Stimulated activated naive CD8-positive, alpha-beta T cell treated with anti-CD3 and anti-CD28 coated beads, Interleukin-15, Interleukin-2, amounts not matched to agents 100 ng/mL and 50 ng/mL, for 24 hours (primary cell): ENCODE measurements at regions not wholly inside any gene's neighbourhood (a gene's known extent, or its start where the extent isn't known, plus 50 kb on each side); places are given as distances from the start of the nearest gene placed in this dataset.
"Not testable (repeated sequence)": the region's sequence is repeated elsewhere in the genome, so short reads cannot be mapped to it uniquely, and the experiment has no call there.

Experiments used
- H3K27ac Mint-ChIP-seq: one replicate; pipeline ENCODE4 v1.8.0; 2021; ENCODE audit warnings: mild to moderate bottlenecking, mixed read lengths
- H3K27me3 Mint-ChIP-seq: one replicate; pipeline ENCODE4 v1.8.0; 2021; ENCODE audit warnings: mixed read lengths
- H3K36me3 Mint-ChIP-seq: one replicate; pipeline ENCODE4 v1.8.0; 2021; ENCODE audit warnings: low read depth, mixed read lengths
- H3K4me1 Mint-ChIP-seq: one replicate; pipeline ENCODE4 v1.8.0; 2021; ENCODE audit warnings: low read depth, mixed read lengths
- H3K4me3 Mint-ChIP-seq: one replicate; pipeline ENCODE4 v1.8.0; 2021; ENCODE audit warnings: mild to moderate bottlenecking, mixed read lengths
- H3K9me3 Mint-ChIP-seq: one replicate; pipeline ENCODE4 v1.8.0; 2021; ENCODE audit warnings: mixed read lengths

DNA sequence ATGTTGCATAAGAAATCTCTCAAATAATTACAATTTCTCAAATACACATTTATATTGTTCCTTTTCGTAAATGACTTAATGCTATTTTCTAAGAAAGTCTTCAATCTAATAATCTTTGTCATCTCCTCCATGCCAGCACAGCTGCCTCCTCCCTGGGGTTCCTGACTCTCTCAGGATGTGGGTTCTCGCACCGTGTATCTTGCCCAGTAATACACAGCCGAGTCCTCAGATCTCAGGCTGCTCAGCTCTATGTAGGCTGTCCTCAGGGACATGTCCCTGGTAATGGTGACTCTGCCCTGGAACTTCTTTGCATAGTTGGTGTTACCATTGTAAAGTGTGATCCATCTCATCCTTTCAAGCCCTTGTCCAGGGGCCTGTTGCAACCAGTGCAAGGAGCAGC, 1177.3 kb downstream of the TMEM121 start:
- not testable (repeated sequence) for H3K27ac Mint-ChIP-seq, H3K4me1 Mint-ChIP-seq, H3K36me3 Mint-ChIP-seq, H3K4me3 Mint-ChIP-seq, H3K9me3 Mint-ChIP-seq, H3K27me3 Mint-ChIP-seq

DNA sequence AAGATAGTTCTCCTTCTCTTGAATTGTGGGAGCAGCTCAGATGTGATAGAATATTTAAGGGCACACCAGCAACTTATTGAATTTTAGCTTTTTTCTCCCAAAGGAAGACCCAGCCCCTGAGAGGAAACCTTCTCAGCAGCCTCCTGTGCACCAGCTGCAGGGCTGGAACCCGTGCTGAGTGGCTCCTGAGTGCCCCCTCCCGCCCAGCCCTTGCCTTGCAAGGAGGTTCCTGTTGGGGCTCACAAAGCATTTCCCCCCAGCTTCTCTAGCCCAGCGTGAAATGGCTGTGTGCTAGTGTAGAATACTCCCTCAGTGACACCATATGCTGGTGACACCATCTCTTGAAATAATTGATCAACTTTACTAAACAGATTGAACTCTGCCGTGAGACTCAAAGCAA, 1180.1 kb downstream of the TMEM121 start:
- H3K4me3 Mint-ChIP-seq, H3K36me3 Mint-ChIP-seq: not testable (repeated sequence)

DNA sequence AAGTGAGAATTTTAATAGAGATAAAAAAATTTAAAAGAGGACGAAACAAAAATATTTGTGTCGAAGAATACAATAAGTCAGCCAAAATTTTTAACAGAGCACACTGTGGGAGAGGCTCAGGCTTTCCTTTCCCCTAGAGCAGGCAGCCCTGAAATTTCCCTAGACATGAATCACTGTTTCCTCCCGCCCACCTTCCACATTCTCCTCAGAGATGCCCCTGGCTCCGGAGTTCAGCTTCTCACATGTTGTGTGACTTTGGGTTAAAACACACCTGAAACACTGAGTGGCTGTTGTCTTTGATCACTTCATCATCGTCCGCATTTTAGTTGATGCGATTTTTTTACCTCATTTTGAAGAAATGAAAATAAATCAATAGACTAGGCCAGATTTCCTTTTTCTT, 1183.8 kb downstream of the TMEM121 start:
- not testable (repeated sequence) for H3K27me3 Mint-ChIP-seq

More for the DNA sequence above, 1180.1 kb downstream of the TMEM121 start:
- not testable (repeated sequence) for H3K9me3 Mint-ChIP-seq, H3K4me1 Mint-ChIP-seq, H3K27me3 Mint-ChIP-seq, H3K27ac Mint-ChIP-seq

DNA sequence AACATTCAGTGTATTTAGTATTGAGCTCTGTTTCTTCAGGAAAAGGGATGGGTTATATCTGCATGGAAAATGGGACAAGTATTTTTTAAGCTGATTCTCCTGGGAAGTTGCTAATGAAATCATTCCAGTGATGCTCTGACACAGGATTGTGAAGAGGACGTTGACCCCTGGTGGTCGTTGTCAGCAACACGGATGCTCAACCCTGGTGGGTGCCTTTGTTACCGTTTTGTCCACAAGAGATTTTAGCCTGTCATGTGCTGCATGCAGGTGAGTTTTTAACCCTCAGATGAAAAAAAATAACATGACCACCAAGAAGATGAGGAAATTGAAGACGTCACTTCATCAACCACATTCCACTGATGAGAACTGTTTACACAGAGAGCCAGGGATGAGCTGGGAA, 1186.1 kb downstream of the TMEM121 start:
- not testable (repeated sequence) for H3K27me3 Mint-ChIP-seq, H3K27ac Mint-ChIP-seq, H3K4me3 Mint-ChIP-seq, H3K4me1 Mint-ChIP-seq, H3K36me3 Mint-ChIP-seq, H3K9me3 Mint-ChIP-seq

More for the DNA sequence above, 1183.8 kb downstream of the TMEM121 start:
- H3K27ac Mint-ChIP-seq, H3K4me3 Mint-ChIP-seq, H3K9me3 Mint-ChIP-seq, H3K36me3 Mint-ChIP-seq, H3K4me1 Mint-ChIP-seq: not testable (repeated sequence)

DNA sequence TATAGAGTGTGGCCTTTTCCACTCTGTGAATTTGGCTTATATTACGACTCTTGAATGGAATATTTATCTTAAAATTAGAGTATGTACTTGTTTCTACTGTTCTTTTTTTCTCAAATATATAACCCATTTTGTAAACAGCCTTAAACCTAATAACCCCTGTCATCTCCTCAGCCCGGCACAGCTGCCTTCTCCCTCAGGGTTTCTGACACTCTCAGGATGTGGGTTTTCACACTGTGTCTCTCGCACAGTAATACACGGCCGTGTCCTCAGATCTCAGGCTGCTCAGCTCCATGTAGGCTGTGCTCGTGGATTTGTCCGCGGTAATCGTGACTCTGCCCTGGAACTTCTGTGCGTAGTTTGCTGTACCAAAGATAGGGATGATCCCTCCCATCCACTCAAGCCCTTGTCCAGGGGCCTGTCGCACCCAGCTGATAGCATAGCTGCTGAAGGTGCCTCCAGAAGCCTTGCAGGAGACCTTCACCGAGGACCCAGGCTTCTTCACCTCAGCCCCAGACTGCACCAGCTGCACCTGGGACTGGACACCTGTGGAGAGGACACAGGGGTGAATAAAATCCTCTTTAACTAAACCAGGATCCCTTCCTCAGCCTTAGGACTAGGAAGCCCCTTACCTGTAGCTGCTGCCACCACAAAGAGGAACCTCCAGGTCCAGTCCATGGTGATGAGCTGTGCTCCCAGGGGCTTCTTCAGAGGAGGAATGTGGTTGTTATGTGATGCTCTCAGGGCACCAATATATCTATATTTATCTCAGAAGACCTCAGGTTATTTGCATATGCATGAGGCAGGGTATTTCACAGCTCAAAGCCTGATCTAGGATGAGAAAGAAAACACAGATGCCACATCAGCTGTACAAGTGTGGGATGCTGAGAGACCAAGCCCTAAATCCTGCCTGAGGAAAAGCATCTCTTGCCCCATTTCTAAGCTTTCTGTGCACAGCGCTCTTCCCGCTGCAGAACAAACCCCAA, 1188.4 kb downstream of the TMEM121 start:
- H3K27me3 Mint-ChIP-seq, H3K4me3 Mint-ChIP-seq, H3K27ac Mint-ChIP-seq, H3K36me3 Mint-ChIP-seq, H3K4me1 Mint-ChIP-seq, H3K9me3 Mint-ChIP-seq: not testable (repeated sequence)

DNA sequence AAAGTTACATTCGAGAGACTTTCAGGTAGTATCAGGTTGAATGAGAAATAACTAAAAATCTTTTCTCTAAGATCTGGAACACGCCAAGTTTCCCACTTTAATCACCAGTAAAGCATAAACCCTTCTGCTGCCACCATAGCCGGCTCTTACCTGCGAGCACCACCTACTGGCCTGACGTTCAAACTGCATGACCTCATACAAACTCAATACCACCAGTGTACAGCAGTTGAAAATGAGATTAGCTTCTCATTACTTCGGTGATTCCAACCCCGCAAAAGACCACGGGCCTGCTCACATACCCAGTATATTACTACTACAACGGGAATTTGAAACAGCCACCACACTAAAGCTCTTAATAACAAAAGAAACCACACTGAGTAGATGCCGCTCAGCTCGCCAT, 1191.2 kb downstream of the TMEM121 start:
- not testable (repeated sequence) for H3K4me1 Mint-ChIP-seq, H3K9me3 Mint-ChIP-seq, H3K36me3 Mint-ChIP-seq, H3K27ac Mint-ChIP-seq, H3K4me3 Mint-ChIP-seq, H3K27me3 Mint-ChIP-seq

DNA sequence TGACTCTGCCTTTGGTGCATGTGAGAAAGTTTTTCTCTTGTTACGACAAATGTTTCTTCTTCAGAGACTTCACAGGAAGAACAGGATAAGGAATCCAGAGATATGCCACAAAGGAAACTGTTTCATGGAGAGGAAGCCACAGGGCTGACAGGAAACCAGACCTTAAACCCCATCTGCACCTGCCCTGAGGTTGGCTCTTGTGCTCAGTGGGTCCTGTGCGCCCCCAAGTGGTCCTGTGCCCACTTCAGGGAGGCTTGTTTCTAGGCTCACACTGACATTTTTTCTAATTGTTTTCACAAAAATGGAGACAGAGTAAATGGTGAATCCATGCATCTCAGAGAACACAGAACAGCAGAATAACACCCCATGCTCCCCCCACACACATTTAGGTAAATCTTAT, 1193.5 kb downstream of the TMEM121 start:
- not testable (repeated sequence) for H3K9me3 Mint-ChIP-seq, H3K27ac Mint-ChIP-seq, H3K4me1 Mint-ChIP-seq, H3K4me3 Mint-ChIP-seq, H3K27me3 Mint-ChIP-seq, H3K36me3 Mint-ChIP-seq

DNA sequence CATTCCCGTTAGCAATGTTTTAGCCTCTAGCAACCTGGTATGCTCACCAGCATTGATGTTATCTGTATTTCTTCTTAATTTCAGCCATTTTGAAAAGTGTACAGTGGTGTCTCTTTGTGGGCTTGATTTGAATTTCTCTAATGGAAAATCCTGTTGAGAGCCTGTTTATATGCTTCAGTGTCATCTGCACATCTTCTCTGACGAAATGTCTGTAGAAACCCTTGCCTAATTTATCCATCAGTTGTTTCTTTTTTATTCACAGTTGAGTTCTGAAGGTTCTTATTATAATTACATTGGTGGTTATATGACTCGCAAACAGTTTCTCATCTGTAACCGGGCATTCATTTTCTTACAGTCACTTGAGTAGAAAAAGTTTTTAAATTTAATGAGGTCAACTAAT, 1195.5 kb downstream of the TMEM121 start:
- not testable (repeated sequence) for H3K9me3 Mint-ChIP-seq, H3K4me3 Mint-ChIP-seq, H3K36me3 Mint-ChIP-seq, H3K27ac Mint-ChIP-seq, H3K27me3 Mint-ChIP-seq, H3K4me1 Mint-ChIP-seq

DNA sequence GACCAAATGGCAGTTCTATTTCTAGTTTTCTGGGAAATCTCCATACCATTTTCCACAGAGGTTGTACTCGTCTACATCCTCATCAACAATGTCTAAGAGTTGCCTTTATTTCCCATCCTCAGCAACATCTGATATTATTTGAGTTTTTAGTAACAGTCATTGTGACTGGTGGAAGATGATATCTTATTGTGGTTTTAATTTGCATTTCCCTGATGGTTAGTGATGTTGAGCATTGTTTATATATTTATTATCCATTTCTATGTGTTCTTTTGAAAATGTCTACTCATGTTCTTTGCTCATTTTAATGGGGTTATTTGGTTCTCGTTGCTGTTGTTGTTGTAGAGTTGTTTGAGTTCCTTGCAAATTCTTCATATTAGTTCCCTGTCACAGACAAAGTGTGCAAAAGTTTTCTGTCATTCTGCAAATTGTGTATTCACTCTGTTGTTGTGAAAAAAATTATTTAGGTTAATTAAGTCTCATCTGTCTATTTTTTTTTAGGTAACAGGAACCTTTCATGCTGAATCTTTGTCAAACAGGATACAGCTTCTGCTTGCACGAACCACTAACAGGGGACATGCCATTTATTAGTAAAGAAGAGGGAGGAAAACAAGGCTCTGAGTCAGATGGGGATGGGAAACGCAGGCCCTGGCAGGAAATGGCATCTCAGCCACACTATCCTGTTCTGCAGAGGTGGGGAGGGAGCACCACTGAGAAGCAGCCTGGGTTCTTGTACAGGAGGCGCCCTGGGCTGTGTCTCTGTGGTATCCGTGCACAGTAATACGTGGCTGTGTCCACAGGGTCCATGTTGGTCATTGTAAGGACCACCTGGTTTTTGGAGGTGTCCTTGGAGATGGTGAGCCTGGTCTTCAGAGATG, 1196.7 kb downstream of the TMEM121 start:
- not testable (repeated sequence) for H3K27ac Mint-ChIP-seq, H3K4me3 Mint-ChIP-seq, H3K4me1 Mint-ChIP-seq, H3K9me3 Mint-ChIP-seq, H3K36me3 Mint-ChIP-seq, H3K27me3 Mint-ChIP-seq

DNA sequence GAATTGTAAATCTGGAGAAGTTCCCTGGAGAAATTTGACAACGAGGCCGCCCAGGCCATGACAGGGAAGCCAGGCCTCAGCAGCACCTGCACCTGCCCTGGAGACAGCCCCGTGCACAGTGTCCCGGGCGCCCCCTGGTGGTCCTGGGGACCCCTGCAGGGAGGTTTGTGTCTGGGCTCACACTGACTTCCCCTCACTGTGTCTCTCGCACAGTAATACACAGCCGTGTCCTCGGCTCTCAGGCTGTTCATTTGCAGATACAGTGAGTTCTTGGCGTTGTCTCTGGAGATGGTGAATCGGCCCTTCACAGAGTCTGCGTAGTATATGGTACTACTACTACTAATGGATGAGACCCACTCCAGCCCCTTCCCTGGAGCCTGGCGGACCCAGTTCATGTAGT, 1201.6 kb downstream of the TMEM121 start:
- H3K27me3 Mint-ChIP-seq, H3K36me3 Mint-ChIP-seq, H3K4me3 Mint-ChIP-seq, H3K27ac Mint-ChIP-seq, H3K4me1 Mint-ChIP-seq, H3K9me3 Mint-ChIP-seq: not testable (repeated sequence)

DNA sequence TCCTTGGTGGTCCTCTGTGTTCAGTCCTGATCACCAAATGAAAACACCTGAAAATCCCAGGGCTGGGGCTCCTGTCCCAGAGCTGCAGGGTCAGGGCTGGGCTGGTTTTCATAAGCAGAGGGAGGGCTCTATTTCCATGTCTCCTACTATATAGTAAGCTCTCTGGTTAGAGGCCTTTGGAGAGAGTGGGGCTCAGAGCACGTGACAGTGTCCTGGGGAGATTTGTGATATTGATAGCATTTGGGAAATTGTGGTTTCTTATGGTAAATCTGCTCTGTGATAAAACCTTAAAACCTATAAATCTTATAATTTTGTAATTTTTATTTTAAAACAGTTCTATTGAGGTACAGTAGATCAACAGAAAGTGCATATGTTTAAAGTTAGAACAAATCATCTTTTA, 1202.2 kb downstream of the TMEM121 start:
- H3K4me1 Mint-ChIP-seq: no peaks in the 10 kb centered on the region
- H3K27ac Mint-ChIP-seq: no peak overlapping the region
- no peaks in the 10 kb centered on the region for H3K9me3 Mint-ChIP-seq
- no peak overlapping the region for H3K4me3 Mint-ChIP-seq
- H3K36me3 Mint-ChIP-seq: no peaks in the 10 kb centered on the region
- H3K27me3 Mint-ChIP-seq: no peaks in the 10 kb centered on the region

DNA sequence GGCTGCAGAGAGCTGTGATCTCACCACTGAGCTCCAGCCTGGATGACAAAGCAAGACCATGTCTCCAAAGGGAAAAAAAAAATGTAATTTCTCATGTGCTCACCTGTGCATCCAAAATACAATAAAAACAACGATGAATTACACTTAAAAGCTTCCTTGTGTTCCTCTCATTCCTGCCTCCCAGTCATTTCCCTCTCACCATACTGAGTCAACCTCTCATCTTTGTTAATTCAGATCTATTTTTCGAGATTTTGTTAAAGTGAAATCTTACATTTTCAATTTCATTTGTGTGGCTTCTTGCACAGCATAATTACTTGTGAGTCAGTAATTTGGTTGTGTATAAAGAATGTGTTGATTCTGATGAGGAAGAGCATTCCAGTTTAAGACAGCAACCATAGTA, 1203.2 kb downstream of the TMEM121 start:
- no peaks in the 10 kb centered on the region for H3K9me3 Mint-ChIP-seq
- H3K4me3 Mint-ChIP-seq: no peak overlapping the region
- H3K27ac Mint-ChIP-seq: no peak overlapping the region
- no peaks in the 10 kb centered on the region for H3K27me3 Mint-ChIP-seq
- H3K36me3 Mint-ChIP-seq: no peaks in the 10 kb centered on the region
- H3K4me1 Mint-ChIP-seq: no peaks in the 10 kb centered on the region

DNA sequence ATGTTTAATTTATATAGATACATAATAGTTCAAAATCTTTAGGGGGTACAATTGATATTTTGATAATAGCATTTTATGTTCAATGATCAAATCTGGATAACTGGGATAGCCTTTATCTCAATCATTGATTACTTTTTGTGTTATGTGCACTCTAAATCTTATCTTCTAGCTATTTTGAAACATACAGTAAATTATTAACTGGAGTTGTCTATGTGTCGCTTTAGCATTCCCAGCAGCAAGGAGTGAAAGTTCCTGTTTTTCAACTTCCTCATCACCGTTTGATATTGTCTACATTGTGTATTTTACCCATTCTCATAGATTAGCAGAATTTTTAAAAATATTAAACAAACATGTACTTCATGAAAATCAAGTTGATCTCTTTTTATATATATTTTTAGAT, 1207.4 kb downstream of the TMEM121 start:
- Mint-ChIP-seq H3K4me1 (no peaks in the 10 kb centered on the region), H3K27ac (no peak overlapping the region), H3K4me3 (no peak overlapping the region), H3K27me3 (no peaks in the 10 kb centered on the region), H3K9me3 (no peaks in the 10 kb centered on the region), H3K36me3 (no peaks in the 10 kb centered on the region)

DNA sequence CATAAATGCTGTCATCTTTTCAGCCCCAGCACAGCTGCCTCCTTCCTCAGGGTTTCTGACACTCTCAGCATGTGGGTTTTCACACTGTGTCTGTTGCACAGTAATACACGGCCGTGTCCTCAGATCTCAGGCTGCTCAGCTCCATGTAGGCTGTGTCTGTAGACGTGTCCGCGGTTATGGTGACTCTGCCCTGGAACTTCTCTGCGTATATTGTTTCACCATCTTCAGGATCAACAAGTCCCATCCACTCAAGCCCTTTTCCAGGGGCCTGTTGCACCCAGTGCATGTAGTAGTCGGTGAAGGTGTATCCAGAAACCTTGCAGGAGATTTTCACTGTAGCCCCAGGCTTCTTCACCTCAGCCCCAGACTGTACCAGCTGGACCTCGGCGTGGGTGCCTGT, 1210.6 kb downstream of the TMEM121 start:
- Mint-ChIP-seq H3K9me3 (no peaks in the 10 kb centered on the region), H3K4me3 (no peak overlapping the region), H3K27ac (no peak overlapping the region), H3K4me1 (no peaks in the 10 kb centered on the region), H3K36me3 (no peaks in the 10 kb centered on the region), H3K27me3 (no peaks in the 10 kb centered on the region)

DNA sequence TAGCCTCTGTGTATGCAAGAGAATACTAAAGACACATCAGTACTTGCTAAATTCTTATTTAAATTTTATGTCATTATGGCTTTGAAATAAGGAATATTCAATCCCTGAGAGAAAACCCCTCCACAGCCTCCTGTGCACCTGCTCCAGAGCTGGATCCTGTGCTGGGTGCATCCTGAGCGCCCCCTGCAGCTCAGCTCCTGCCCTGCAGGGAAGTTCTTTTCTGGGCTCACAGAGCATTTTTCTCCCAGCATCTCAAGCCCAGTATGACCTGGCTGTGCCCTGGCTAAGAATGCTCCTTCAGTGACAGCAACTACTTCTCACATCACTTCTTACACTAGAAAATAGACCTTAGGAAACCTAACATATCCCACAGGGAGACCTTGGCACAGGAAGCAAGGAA, 1211.7 kb downstream of the TMEM121 start:
- Mint-ChIP-seq H3K4me3 (no peak overlapping the region), H3K4me1 (no peaks in the 10 kb centered on the region), H3K27me3 (no peaks in the 10 kb centered on the region), H3K9me3 (no peaks in the 10 kb centered on the region), H3K36me3 (no peaks in the 10 kb centered on the region), H3K27ac (no peak overlapping the region)
